H1 (cell line): ENCODE measurements at regions not wholly inside any gene's neighbourhood (a gene's known extent, or its start where the extent isn't known, plus 50 kb on each side); places are given as distances from the start of the nearest gene placed in this dataset.

ENCODE experiments used
- NRF1 ChIP-seq: IDR thresholded peaks from 2 replicates; pipeline ENCODE4 v1.6.1; 2011; ENCODE audit warnings: mild to moderate bottlenecking, low read depth, low read length, improper control_type of control experiment
- POLR2AphosphoS5 ChIP-seq: IDR thresholded peaks from 2 replicates; pipeline ENCODE4 v1.6.1; 2011; ENCODE audit warnings: low read depth, low read length
- SP1 ChIP-seq: IDR thresholded peaks from 2 replicates; pipeline ENCODE4 v1.6.1; 2011; ENCODE audit warnings: low read depth, low read length
- TAF1 ChIP-seq: IDR thresholded peaks from 2 replicates; pipeline ENCODE4 v1.6.1; 2011; ENCODE audit warnings: mild to moderate bottlenecking, low read depth, low read length
- TF ChIP-seq, protein P1 (sequence below), 3 experiments: IDR thresholded peaks; 1 replicate in 2 of 3; 2 replicates in 1 of 3; pipeline versions ENCODE4 v1.5.1 to v1.6.1; 2011; ENCODE audit warnings: low read length in 3 of 3, mild to moderate bottlenecking in 3 of 3, inconsistent platforms in 2 of 3, low read depth in 1 of 3, moderate library complexity in 1 of 3; ENCODE audit not compliant: insufficient read depth in 1 of 3; ENCODE audit errors: control extremely low read depth in 1 of 3

- TF ChIP-seq TAF1 (no peak), SP1 (no peak), POLR2AphosphoS5 (no peak), NRF1 (no peak)
- TF ChIP-seq, protein P1, sequence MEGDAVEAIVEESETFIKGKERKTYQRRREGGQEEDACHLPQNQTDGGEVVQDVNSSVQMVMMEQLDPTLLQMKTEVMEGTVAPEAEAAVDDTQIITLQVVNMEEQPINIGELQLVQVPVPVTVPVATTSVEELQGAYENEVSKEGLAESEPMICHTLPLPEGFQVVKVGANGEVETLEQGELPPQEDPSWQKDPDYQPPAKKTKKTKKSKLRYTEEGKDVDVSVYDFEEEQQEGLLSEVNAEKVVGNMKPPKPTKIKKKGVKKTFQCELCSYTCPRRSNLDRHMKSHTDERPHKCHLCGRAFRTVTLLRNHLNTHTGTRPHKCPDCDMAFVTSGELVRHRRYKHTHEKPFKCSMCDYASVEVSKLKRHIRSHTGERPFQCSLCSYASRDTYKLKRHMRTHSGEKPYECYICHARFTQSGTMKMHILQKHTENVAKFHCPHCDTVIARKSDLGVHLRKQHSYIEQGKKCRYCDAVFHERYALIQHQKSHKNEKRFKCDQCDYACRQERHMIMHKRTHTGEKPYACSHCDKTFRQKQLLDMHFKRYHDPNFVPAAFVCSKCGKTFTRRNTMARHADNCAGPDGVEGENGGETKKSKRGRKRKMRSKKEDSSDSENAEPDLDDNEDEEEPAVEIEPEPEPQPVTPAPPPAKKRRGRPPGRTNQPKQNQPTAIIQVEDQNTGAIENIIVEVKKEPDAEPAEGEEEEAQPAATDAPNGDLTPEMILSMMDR (IDR thresholded peaks at IDR 0.05; ENCODE audit: control extremely low read depth in 1 of 3, insufficient read depth in 1 of 3, low read depth in 1 of 3, low read length in 3 of 3) = peak; percentile 71 to 81 (median 74)
Measured at GRCh38 chr14:30375296-30375892, 183.6 kb upstream of the G2E3 start.
